ENCODE measurements at regions not wholly inside any gene's neighbourhood (a gene's known extent, or its start where the extent isn't known, plus 50 kb on each side); places are given as distances from the start of the nearest gene placed in this dataset.
"Not testable (repeated sequence)": the region's sequence is repeated elsewhere in the genome, so short reads cannot be mapped to it uniquely, and the experiment has no call there.

- DNase-seq (no peak), ATAC-seq (no peak)
- no peak overlapping the region for H3K4me3 Mint-ChIP-seq
- H3K9me3 Mint-ChIP-seq = no peaks in the 10 kb centered on the region
- no peaks in the 10 kb centered on the region for H3K27me3 Mint-ChIP-seq
- no peaks in the 10 kb centered on the region for H3K4me1 Mint-ChIP-seq
- H3K27ac Mint-ChIP-seq = no peak overlapping the region
Observed at GRCh38 chr18:42471885-42472284, 516.9 kb downstream of the PIK3C3 start.

- no peaks in the 10 kb centered on the region for H3K9me3 Mint-ChIP-seq
- H3K4me3 Mint-ChIP-seq = no peak overlapping the region
- DNase-seq (no peak), ATAC-seq (no peak)
- no peak overlapping the region for H3K27ac Mint-ChIP-seq
- H3K27me3 Mint-ChIP-seq = no peaks in the 10 kb centered on the region
- no peaks in the 10 kb centered on the region for H3K4me1 Mint-ChIP-seq
Observed at GRCh38 chr18:42473611-42474010, 518.6 kb downstream of the PIK3C3 start.

- DNase-seq = no peak
- Mint-ChIP-seq H3K27ac (no peak overlapping the region), H3K4me3 (no peak overlapping the region)
Observed at GRCh38 chr18:42474577-42474976, 519.5 kb downstream of the PIK3C3 start.

GRCh38 chr18:42475157-42475556, 520.1 kb downstream of the PIK3C3 start:
- no peak for ATAC-seq
- no peak overlapping the region for H3K4me3 Mint-ChIP-seq
- no peaks in the 10 kb centered on the region for H3K9me3 Mint-ChIP-seq
- no peaks in the 10 kb centered on the region for H3K4me1 Mint-ChIP-seq
- no peak overlapping the region for H3K27ac Mint-ChIP-seq
- no peak for DNase-seq
- no peaks in the 10 kb centered on the region for H3K27me3 Mint-ChIP-seq

More at GRCh38 chr18:42474577-42474976, 519.5 kb downstream of the PIK3C3 start:
- ATAC-seq = no peak
- Mint-ChIP-seq H3K27me3 (no peaks in the 10 kb centered on the region), H3K9me3 (no peaks in the 10 kb centered on the region), H3K4me1 (no peaks in the 10 kb centered on the region)

GRCh38 chr18:42477267-42477666, 522.2 kb downstream of the PIK3C3 start:
- DNase-seq = no peak
- Mint-ChIP-seq H3K27ac (no peak overlapping the region), H3K27me3 (no peaks in the 10 kb centered on the region), H3K4me3 (no peak overlapping the region), H3K9me3 (no peaks in the 10 kb centered on the region), H3K4me1 (no peaks in the 10 kb centered on the region)
- no peak for ATAC-seq

- DNase-seq = no peak
- no peaks in the 10 kb centered on the region for H3K27me3 Mint-ChIP-seq
- H3K4me1 Mint-ChIP-seq = no peaks in the 10 kb centered on the region
Observed at GRCh38 chr18:42480441-42480840, 525.4 kb downstream of the PIK3C3 start.

GRCh38 chr18:42484648-42485047, 529.6 kb downstream of the PIK3C3 start:
- Mint-ChIP-seq H3K4me3 (no peak overlapping the region), H3K27ac (no peak overlapping the region), H3K27me3 (no peaks in the 10 kb centered on the region), H3K9me3 (peaks cover 9 to 19% of the 10 kb centered on the region in 2 donors), H3K4me1 (no peaks in the 10 kb centered on the region)
- no peak for ATAC-seq
- no peak for DNase-seq

More at GRCh38 chr18:42480441-42480840, 525.4 kb downstream of the PIK3C3 start:
- Mint-ChIP-seq H3K9me3 (peaks cover 9 to 14% of the 10 kb centered on the region in 2 donors), H3K4me3 (no peak overlapping the region), H3K27ac (no peak overlapping the region)
- no peak for ATAC-seq

- H3K4me1 Mint-ChIP-seq = no peaks in the 10 kb centered on the region
- DNase-seq = no peak
- no peak for ATAC-seq
- no peaks in the 10 kb centered on the region for H3K27me3 Mint-ChIP-seq
- no peak overlapping the region for H3K27ac Mint-ChIP-seq
- H3K9me3 Mint-ChIP-seq = peaks cover 9 to 19% of the 10 kb centered on the region in 2 donors
- H3K4me3 Mint-ChIP-seq = no peak overlapping the region
Observed at GRCh38 chr18:42486271-42486670, 531.2 kb downstream of the PIK3C3 start.

GRCh38 chr18:42508683-42509296, 553.8 kb downstream of the PIK3C3 start:
- ATAC-seq = no peak
- H3K4me3 Mint-ChIP-seq = no peak overlapping the region
- no peaks in the 10 kb centered on the region for H3K27me3 Mint-ChIP-seq
- H3K9me3 Mint-ChIP-seq = peaks cover 0 to 25% of the 10 kb centered on the region in 2 donors
- no peaks in the 10 kb centered on the region for H3K4me1 Mint-ChIP-seq
- no peak for DNase-seq
- no peak overlapping the region for H3K27ac Mint-ChIP-seq

- no peaks in the 10 kb centered on the region for H3K27me3 Mint-ChIP-seq
- H3K4me3 Mint-ChIP-seq = no peak overlapping the region
- H3K27ac Mint-ChIP-seq = no peak overlapping the region
- ATAC-seq (no peak), DNase-seq (no peak)
- H3K9me3 Mint-ChIP-seq = peaks cover 0 to 24% of the 10 kb centered on the region in 2 donors
- H3K4me1 Mint-ChIP-seq = no peaks in the 10 kb centered on the region
Observed at GRCh38 chr18:42509750-42510415, 554.8 kb downstream of the PIK3C3 start.

- Mint-ChIP-seq H3K27ac (no peak overlapping the region), H3K27me3 (no peaks in the 10 kb centered on the region), H3K4me3 (no peak overlapping the region), H3K9me3 (peaks cover 0 to 24% of the 10 kb centered on the region in 2 donors), H3K4me1 (no peaks in the 10 kb centered on the region)
- no peak for ATAC-seq
- no peak for DNase-seq
Observed at GRCh38 chr18:42510540-42510939, 555.5 kb downstream of the PIK3C3 start.

- no peaks in the 10 kb centered on the region for H3K4me1 Mint-ChIP-seq
- no peak overlapping the region for H3K27ac Mint-ChIP-seq
- H3K27me3 Mint-ChIP-seq = no peaks in the 10 kb centered on the region
- H3K9me3 Mint-ChIP-seq = peaks cover 0 to 6% of the 10 kb centered on the region in 2 donors
- H3K4me3 Mint-ChIP-seq = no peak overlapping the region
- DNase-seq (no peak), ATAC-seq (no peak)
Observed at GRCh38 chr18:42513441-42513840, 558.4 kb downstream of the PIK3C3 start.

GRCh38 chr18:42514512-42514911, 559.5 kb downstream of the PIK3C3 start:
- no peak overlapping the region for H3K4me3 Mint-ChIP-seq
- no peaks in the 10 kb centered on the region for H3K4me1 Mint-ChIP-seq
- no peak for ATAC-seq
- peaks cover 0 to 6% of the 10 kb centered on the region in 2 donors for H3K9me3 Mint-ChIP-seq
- no peaks in the 10 kb centered on the region for H3K27me3 Mint-ChIP-seq
- no peak for DNase-seq
- H3K27ac Mint-ChIP-seq = no peak overlapping the region

GRCh38 chr18:42517896-42518295, 562.9 kb downstream of the PIK3C3 start:
- Mint-ChIP-seq H3K27me3 (no peaks in the 10 kb centered on the region), H3K4me3 (no peak overlapping the region), H3K27ac (no peak overlapping the region), H3K9me3 (peaks cover 0 to 1% of the 10 kb centered on the region in 2 donors), H3K4me1 (no peaks in the 10 kb centered on the region)
- ATAC-seq = no peak
- DNase-seq = no peak

- not testable (repeated sequence) for H3K4me3 Mint-ChIP-seq, H3K4me1 Mint-ChIP-seq, H3K27ac Mint-ChIP-seq, DNase-seq, H3K27me3 Mint-ChIP-seq, ATAC-seq, H3K9me3 Mint-ChIP-seq
Observed at GRCh38 chr18:42518331-42518730, 563.3 kb downstream of the PIK3C3 start.

- H3K9me3 Mint-ChIP-seq = peaks cover 0 to 5% of the 10 kb centered on the region in 2 donors
- no peak overlapping the region for H3K27ac Mint-ChIP-seq
- H3K4me1 Mint-ChIP-seq = no peaks in the 10 kb centered on the region
- ATAC-seq (no peak), DNase-seq (no peak)
- no peaks in the 10 kb centered on the region for H3K27me3 Mint-ChIP-seq
- no peak overlapping the region for H3K4me3 Mint-ChIP-seq
Observed at GRCh38 chr18:42520138-42520537, 565.1 kb downstream of the PIK3C3 start.
